ENCODE measurements at regions not wholly inside any gene's neighbourhood (a gene's known extent, or its start where the extent isn't known, plus 50 kb on each side); places are given as distances from the start of the nearest gene placed in this dataset.

- Histone ChIP-seq H3K4me2 (ENCODE audit: low read length) (no peak overlapping the region), H3K9me3 (ENCODE audit: control insufficient read depth, low read length) (no peaks in the 10 kb centered on the region), H3K27ac (no peak overlapping the region), H3K27me3 (ENCODE audit: control insufficient read depth, insufficient read depth, low read length) (no peaks in the 10 kb centered on the region), H2AFZ (no peak overlapping the region), H3K9ac (no peak overlapping the region), H3K4me1 (no peaks in the 10 kb centered on the region), H3K36me3 (ENCODE audit: control insufficient read depth, insufficient read depth, low read length) (no peaks in the 10 kb centered on the region), H3K79me2 (no peaks in the 10 kb centered on the region), H3K4me3 (ENCODE audit: low read depth, low read length) (no peak overlapping the region)
- TF ChIP-seq CTCF (IDR thresholded peaks at IDR 0.05), result no peak
These were observed 493.2 kb upstream of the KCNMB2 start for GRCh38 chr3:178043084-178043483.

GRCh38 chr3:178044320-178044719 lies 491.9 kb upstream of the KCNMB2 start:
- H2AFZ ChIP-seq, result no peak overlapping the region
- no peak for TF ChIP-seq CTCF (IDR thresholded peaks at IDR 0.05)
- H3K36me3 ChIP-seq (ENCODE audit: control insufficient read depth, insufficient read depth, low read length), result no peaks in the 10 kb centered on the region
- no peak overlapping the region for H3K4me3 ChIP-seq (ENCODE audit: low read depth, low read length)
- H3K27ac ChIP-seq, result no peak overlapping the region
- H3K79me2 ChIP-seq, result no peaks in the 10 kb centered on the region
- no peaks in the 10 kb centered on the region for H3K27me3 ChIP-seq (ENCODE audit: control insufficient read depth, insufficient read depth, low read length)
- H3K4me2 ChIP-seq (ENCODE audit: low read length), result no peak overlapping the region
- no peak overlapping the region for H3K9ac ChIP-seq
- no peaks in the 10 kb centered on the region for H3K9me3 ChIP-seq (ENCODE audit: control insufficient read depth, low read length)
- H3K4me1 ChIP-seq, result no peaks in the 10 kb centered on the region

DNA sequence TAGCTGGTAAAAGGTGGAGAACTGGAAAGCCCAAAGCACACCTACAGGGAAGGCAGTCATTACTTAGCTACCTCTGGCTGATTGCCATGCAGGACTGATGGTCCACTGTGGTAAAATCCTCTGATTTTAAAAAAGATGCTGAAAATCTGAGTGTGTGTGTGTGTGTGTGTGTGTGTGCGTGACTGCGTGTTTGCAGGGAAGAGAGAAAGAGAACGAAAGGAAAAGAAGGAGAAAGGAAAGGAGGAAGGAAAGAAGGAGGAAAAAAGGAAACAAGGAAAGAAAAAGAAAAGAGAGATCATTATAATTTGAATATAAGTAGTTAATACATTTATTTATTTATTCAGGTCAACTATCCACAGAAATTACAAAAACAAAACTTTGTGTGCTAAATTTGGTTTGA lies 488.7 kb upstream of the KCNMB2 start:
- no peak overlapping the region for H3K27ac ChIP-seq
- no peak overlapping the region for H3K9ac ChIP-seq
- no peaks in the 10 kb centered on the region for H3K9me3 ChIP-seq (ENCODE audit: control insufficient read depth, low read length)
- TF ChIP-seq CTCF (IDR thresholded peaks at IDR 0.05), result no peak
- H3K27me3 ChIP-seq (ENCODE audit: control insufficient read depth, insufficient read depth, low read length), result no peaks in the 10 kb centered on the region
- no peaks in the 10 kb centered on the region for H3K4me1 ChIP-seq
- H2AFZ ChIP-seq, result no peak overlapping the region
- no peaks in the 10 kb centered on the region for H3K79me2 ChIP-seq
- no peak overlapping the region for H3K4me2 ChIP-seq (ENCODE audit: low read length)
- H3K4me3 ChIP-seq (ENCODE audit: low read depth, low read length), result no peak overlapping the region
- H3K36me3 ChIP-seq (ENCODE audit: control insufficient read depth, insufficient read depth, low read length), result no peaks in the 10 kb centered on the region

GRCh38 chr3:178048768-178049167 lies 487.5 kb upstream of the KCNMB2 start:
- Histone ChIP-seq H3K36me3 (ENCODE audit: control insufficient read depth, insufficient read depth, low read length) (no peaks in the 10 kb centered on the region), H3K4me2 (ENCODE audit: low read length) (no peak overlapping the region), H3K4me3 (ENCODE audit: low read depth, low read length) (no peak overlapping the region), H3K79me2 (no peaks in the 10 kb centered on the region), H3K4me1 (no peaks in the 10 kb centered on the region), H2AFZ (no peak overlapping the region), H3K27me3 (ENCODE audit: control insufficient read depth, insufficient read depth, low read length) (no peaks in the 10 kb centered on the region), H3K27ac (no peak overlapping the region), H3K9ac (no peak overlapping the region), H3K9me3 (ENCODE audit: control insufficient read depth, low read length) (no peaks in the 10 kb centered on the region)
- no peak for TF ChIP-seq CTCF (IDR thresholded peaks at IDR 0.05)

GRCh38 chr3:178054471-178054870 lies 481.8 kb upstream of the KCNMB2 start:
- Histone ChIP-seq H3K27ac (no peak overlapping the region), H3K4me2 (ENCODE audit: low read length) (no peak overlapping the region), H3K79me2 (no peaks in the 10 kb centered on the region), H3K36me3 (ENCODE audit: control insufficient read depth, insufficient read depth, low read length) (no peaks in the 10 kb centered on the region), H3K4me3 (ENCODE audit: low read depth, low read length) (no peak overlapping the region), H3K4me1 (peaks cover 20% of the 10 kb centered on the region), H3K9ac (no peak overlapping the region), H2AFZ (no peak overlapping the region), H3K27me3 (ENCODE audit: control insufficient read depth, insufficient read depth, low read length) (no peaks in the 10 kb centered on the region), H3K9me3 (ENCODE audit: control insufficient read depth, low read length) (no peaks in the 10 kb centered on the region)
- TF ChIP-seq CTCF (IDR thresholded peaks at IDR 0.05), result no peak
